ENCODE measurements at regions not wholly inside any gene's neighbourhood (a gene's known extent, or its start where the extent isn't known, plus 50 kb on each side); places are given as distances from the start of the nearest gene placed in this dataset.
"Not testable (repeated sequence)": the region's sequence is repeated elsewhere in the genome, so short reads cannot be mapped to it uniquely, and the experiment has no call there.

GRCh38 chrY:19535697-19536096 lies 208.8 kb downstream of the KDM5D start:
- not testable (repeated sequence) for DNase-seq (ENCODE audit: low spot score)

- no peak for DNase-seq (ENCODE audit: low spot score)
These were observed 222.6 kb downstream of the KDM5D start for GRCh38 chrY:19521976-19522375.

GRCh38 chrY:19503092-19503449 lies 241.5 kb downstream of the KDM5D start:
- DNase-seq (ENCODE audit: low spot score), result no peak

GRCh38 chrY:19502169-19503091 lies 242.1 kb downstream of the KDM5D start:
- no peak for DNase-seq (ENCODE audit: low spot score)

GRCh38 chrY:19498556-19498955 lies 246.0 kb downstream of the KDM5D start:
- no peak for DNase-seq (ENCODE audit: low spot score)

GRCh38 chrY:19487494-19487893 lies 257.0 kb downstream of the KDM5D start:
- DNase-seq (ENCODE audit: low spot score), result no peak

GRCh38 chrY:19484997-19485396 lies 259.5 kb downstream of the KDM5D start:
- DNase-seq (ENCODE audit: low spot score), result no peak

- no peak for DNase-seq (ENCODE audit: low spot score)
These were observed 265.4 kb downstream of the KDM5D start for GRCh38 chrY:19479141-19479540.

GRCh38 chrY:19477959-19478358 lies 266.6 kb downstream of the KDM5D start:
- DNase-seq (ENCODE audit: low spot score), result no peak

GRCh38 chrY:19465809-19466208 lies 278.7 kb downstream of the KDM5D start:
- DNase-seq (ENCODE audit: low spot score), result no peak

- DNase-seq (ENCODE audit: low spot score), result no peak
These were observed 287.6 kb downstream of the KDM5D start for GRCh38 chrY:19456855-19457448.

GRCh38 chrY:19433059-19433458 lies 311.5 kb downstream of the KDM5D start:
- DNase-seq (ENCODE audit: low spot score), result peak; percentile 28

- DNase-seq (ENCODE audit: low spot score), result no peak
These were observed 316.6 kb downstream of the KDM5D start for GRCh38 chrY:19427736-19428518.

GRCh38 chrY:19427191-19427590 lies 317.3 kb downstream of the KDM5D start:
- DNase-seq (ENCODE audit: low spot score), result not testable (repeated sequence)

GRCh38 chrY:19410980-19411766 lies 333.4 kb downstream of the KDM5D start:
- no peak for DNase-seq (ENCODE audit: low spot score)

- DNase-seq (ENCODE audit: low spot score), result no peak
These were observed 338.3 kb downstream of the KDM5D start for GRCh38 chrY:19406246-19406645.

GRCh38 chrY:19405598-19405997 lies 338.9 kb downstream of the KDM5D start:
- DNase-seq (ENCODE audit: low spot score), result no peak

- no peak for DNase-seq (ENCODE audit: low spot score)
These were observed 351.6 kb downstream of the KDM5D start for GRCh38 chrY:19392876-19393275.

- no peak for DNase-seq (ENCODE audit: low spot score)
These were observed 352.6 kb downstream of the KDM5D start for GRCh38 chrY:19391922-19392321.

- no peak for DNase-seq (ENCODE audit: low spot score)
These were observed 379.2 kb downstream of the KDM5D start for GRCh38 chrY:19365321-19365720.

- no peak for DNase-seq (ENCODE audit: low spot score)
These were observed 387.3 kb downstream of the KDM5D start for GRCh38 chrY:19357249-19357648.

GRCh38 chrY:19356735-19357134 lies 387.8 kb downstream of the KDM5D start:
- no peak for DNase-seq (ENCODE audit: low spot score)
